Activated B cell treated with CpG ODN at 0.5 μM for 24 hours (primary cell): ENCODE measurements at regions not wholly inside any gene's neighbourhood (a gene's known extent, or its start where the extent isn't known, plus 50 kb on each side); places are given as distances from the start of the nearest gene placed in this dataset.
"Not testable (repeated sequence)": the region's sequence is repeated elsewhere in the genome, so short reads cannot be mapped to it uniquely, and the experiment has no call there.

Source experiments
- ATAC-seq: fragments of 200-7000 bp; cut with Tn5 transposase; one replicate; pipeline ENCODE4 v1.10.0; 2021; ENCODE audit warnings: low read depth, mild to moderate bottlenecking, moderate library complexity
- CTCF ChIA-PET: fragments of 350-600 bp; sonication (Branson Sonifier 250); formaldehyde crosslinking; loops from one replicate; lab custom pipeline; 2021; ENCODE audit warnings: antibody characterized with exemption; lab: Charles Lee
- POLR2A ChIA-PET: fragments of 350-600 bp; sonication (Branson Sonifier 250); formaldehyde crosslinking; loops from one replicate; lab custom pipeline; 2021; ENCODE audit warnings: antibody characterized with exemption; lab: Charles Lee
- DNase-seq: peaks from one replicate; pipeline ENCODE4 v3.0.0; 2022
- H3K27ac Mint-ChIP-seq: one replicate; pipeline ENCODE4 v1.8.0; 2020; ENCODE audit warnings: mixed read lengths
- H3K27me3 Mint-ChIP-seq: one replicate; pipeline ENCODE4 v1.8.0; 2021; ENCODE audit warnings: mixed read lengths
- H3K36me3 Mint-ChIP-seq: one replicate; pipeline ENCODE4 v1.8.0; 2021; ENCODE audit warnings: low read depth, mixed read lengths
- H3K4me1 Mint-ChIP-seq: one replicate; pipeline ENCODE4 v1.8.0; 2021; ENCODE audit warnings: mixed read lengths
- H3K4me3 Mint-ChIP-seq: one replicate; pipeline ENCODE4 v1.8.0; 2020; ENCODE audit warnings: mild to moderate bottlenecking, mixed read lengths
- H3K9me3 Mint-ChIP-seq: one replicate; pipeline ENCODE4 v1.8.0; 2020; ENCODE audit warnings: mixed read lengths
- intact Hi-C: fragments of 100-400 bp; cut with micrococcal nuclease; formaldehyde crosslinking; loops from one replicate; pipeline ENCODE4 v1.15.1; 2024
- TF ChIP-seq, protein P1 (sequence below): fragments of 200-600 bp; IDR thresholded peaks from one replicate; pipeline ENCODE4 v1.8.0; 2022; ENCODE audit warnings: antibody characterized with exemption, mild to moderate bottlenecking

- ATAC-seq: no peak
- no peak for DNase-seq
- H3K27me3 Mint-ChIP-seq: no peaks in the 10 kb centered on the region
- no peak overlapping the region for H3K4me3 Mint-ChIP-seq
- H3K27ac Mint-ChIP-seq: no peak overlapping the region
- TF ChIP-seq, protein P1, sequence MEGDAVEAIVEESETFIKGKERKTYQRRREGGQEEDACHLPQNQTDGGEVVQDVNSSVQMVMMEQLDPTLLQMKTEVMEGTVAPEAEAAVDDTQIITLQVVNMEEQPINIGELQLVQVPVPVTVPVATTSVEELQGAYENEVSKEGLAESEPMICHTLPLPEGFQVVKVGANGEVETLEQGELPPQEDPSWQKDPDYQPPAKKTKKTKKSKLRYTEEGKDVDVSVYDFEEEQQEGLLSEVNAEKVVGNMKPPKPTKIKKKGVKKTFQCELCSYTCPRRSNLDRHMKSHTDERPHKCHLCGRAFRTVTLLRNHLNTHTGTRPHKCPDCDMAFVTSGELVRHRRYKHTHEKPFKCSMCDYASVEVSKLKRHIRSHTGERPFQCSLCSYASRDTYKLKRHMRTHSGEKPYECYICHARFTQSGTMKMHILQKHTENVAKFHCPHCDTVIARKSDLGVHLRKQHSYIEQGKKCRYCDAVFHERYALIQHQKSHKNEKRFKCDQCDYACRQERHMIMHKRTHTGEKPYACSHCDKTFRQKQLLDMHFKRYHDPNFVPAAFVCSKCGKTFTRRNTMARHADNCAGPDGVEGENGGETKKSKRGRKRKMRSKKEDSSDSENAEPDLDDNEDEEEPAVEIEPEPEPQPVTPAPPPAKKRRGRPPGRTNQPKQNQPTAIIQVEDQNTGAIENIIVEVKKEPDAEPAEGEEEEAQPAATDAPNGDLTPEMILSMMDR: no peak
- intact Hi-C loops: no loop called here
- CTCF ChIA-PET: no interaction called here
- H3K4me1 Mint-ChIP-seq: no peaks in the 10 kb centered on the region
- no peaks in the 10 kb centered on the region for H3K36me3 Mint-ChIP-seq
- POLR2A ChIA-PET: no interaction called here
- peaks cover 12% of the 10 kb centered on the region for H3K9me3 Mint-ChIP-seq
Measured at GRCh38 chr2:83109284-83109683, 1349.8 kb downstream of the SUCLG1 start.

- CTCF ChIA-PET: no interaction called here
- no peaks in the 10 kb centered on the region for H3K4me1 Mint-ChIP-seq
Measured at GRCh38 chr2:83106853-83107252, 1352.2 kb downstream of the SUCLG1 start.

DNA sequence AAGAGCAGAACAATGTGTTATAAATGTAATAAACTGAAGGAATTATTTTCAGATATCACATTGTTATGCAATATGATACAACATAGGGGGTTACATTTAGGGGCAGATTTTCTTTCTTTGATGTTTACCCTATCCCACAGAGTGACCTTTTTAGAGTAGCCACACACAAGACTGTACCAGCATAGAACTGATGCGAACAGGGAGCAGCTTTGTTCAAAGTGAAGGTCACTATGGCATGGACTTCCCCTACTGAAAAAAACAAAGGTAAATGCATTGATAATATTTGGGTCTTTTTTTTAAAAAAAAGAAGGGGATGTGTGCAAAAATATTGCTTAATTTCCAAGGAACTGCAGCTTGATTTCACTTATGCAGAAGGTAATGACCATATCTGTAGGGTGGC is 1354.9 kb downstream of the SUCLG1 start:
- Mint-ChIP-seq H3K4me1 (no peaks in the 10 kb centered on the region), H3K4me3 (no peak overlapping the region), H3K9me3 (peaks cover 14% of the 10 kb centered on the region), H3K27ac (no peak overlapping the region), H3K27me3 (no peaks in the 10 kb centered on the region), H3K36me3 (no peaks in the 10 kb centered on the region)
- CTCF ChIA-PET: no interaction called here
- ATAC-seq: no peak
- POLR2A ChIA-PET: no interaction called here
- TF ChIP-seq, protein P1: no peak
- no peak for DNase-seq
- intact Hi-C loops: no loop called here

More at GRCh38 chr2:83106853-83107252, 1352.2 kb downstream of the SUCLG1 start:
- no peak for ATAC-seq
- intact Hi-C loops: no loop called here
- no peak overlapping the region for H3K4me3 Mint-ChIP-seq
- POLR2A ChIA-PET: no interaction called here
- no peaks in the 10 kb centered on the region for H3K27me3 Mint-ChIP-seq
- no peak for DNase-seq
- TF ChIP-seq, protein P1: no peak
- H3K27ac Mint-ChIP-seq: no peak overlapping the region
- peaks cover 12% of the 10 kb centered on the region for H3K9me3 Mint-ChIP-seq
- no peaks in the 10 kb centered on the region for H3K36me3 Mint-ChIP-seq

GRCh38 chr2:83103613-83104012 is 1355.5 kb downstream of the SUCLG1 start:
- H3K4me1 Mint-ChIP-seq: no peaks in the 10 kb centered on the region
- H3K9me3 Mint-ChIP-seq: peaks cover 12% of the 10 kb centered on the region
- CTCF ChIA-PET: no interaction called here
- intact Hi-C loops: no loop called here
- ATAC-seq: no peak
- H3K4me3 Mint-ChIP-seq: no peak overlapping the region
- no peak for DNase-seq
- no peaks in the 10 kb centered on the region for H3K27me3 Mint-ChIP-seq
- H3K36me3 Mint-ChIP-seq: no peaks in the 10 kb centered on the region
- POLR2A ChIA-PET: no interaction called here
- no peak overlapping the region for H3K27ac Mint-ChIP-seq
- TF ChIP-seq, protein P1: no peak

DNA sequence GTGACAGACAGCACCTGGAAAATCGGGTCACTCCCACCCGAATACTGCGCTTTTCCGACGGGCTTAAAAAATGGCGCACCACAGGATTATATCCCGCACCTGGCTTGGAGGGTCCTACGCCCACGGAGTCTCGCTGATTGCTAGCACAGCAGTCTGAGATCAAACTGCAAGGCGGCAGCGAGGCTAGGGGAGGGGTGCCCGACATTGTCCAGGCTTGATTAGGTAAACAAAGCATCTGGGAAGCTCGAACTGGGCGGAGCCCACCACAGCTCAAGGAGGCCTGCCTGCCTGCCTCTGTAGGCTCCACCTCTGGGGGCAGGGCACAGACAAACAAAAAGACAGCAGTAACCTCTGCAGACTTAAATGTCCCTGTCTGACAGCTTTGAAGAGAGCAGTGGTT is 1370.0 kb downstream of the SUCLG1 start:
- H3K4me1 Mint-ChIP-seq, intact Hi-C loops, POLR2A ChIA-PET, ATAC-seq, DNase-seq, H3K27ac Mint-ChIP-seq, H3K36me3 Mint-ChIP-seq, H3K27me3 Mint-ChIP-seq, CTCF ChIA-PET, H3K4me3 Mint-ChIP-seq: not testable (repeated sequence)
- peaks cover 10% of the 10 kb centered on the region for H3K9me3 Mint-ChIP-seq

DNA sequence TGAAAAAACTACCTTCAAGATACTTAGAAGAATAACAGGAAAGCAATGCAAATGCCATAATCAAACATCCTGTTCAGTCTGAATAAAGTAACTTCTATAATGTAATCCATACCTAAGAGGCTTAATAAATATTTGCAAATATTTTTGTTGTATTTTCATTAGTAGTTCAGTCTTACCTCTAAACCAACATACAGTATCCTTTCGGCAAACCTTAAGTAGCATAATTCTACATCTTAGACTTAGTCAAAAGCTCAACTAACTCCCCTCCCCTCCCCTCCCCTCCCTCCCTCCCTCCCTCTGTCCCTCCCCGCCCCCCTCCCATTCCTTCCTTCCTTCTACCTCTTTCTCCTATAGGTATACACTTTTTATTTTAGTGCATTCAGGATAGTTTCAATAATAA is 1373.2 kb downstream of the SUCLG1 start:
- CTCF ChIA-PET: no interaction called here
- POLR2A ChIA-PET: no interaction called here

More for the DNA sequence above, 1373.2 kb downstream of the SUCLG1 start:
- TF ChIP-seq, protein P1: no peak
- Mint-ChIP-seq H3K4me3 (no peak overlapping the region), H3K9me3 (peaks cover 10% of the 10 kb centered on the region), H3K27me3 (no peaks in the 10 kb centered on the region), H3K27ac (no peak overlapping the region), H3K36me3 (no peaks in the 10 kb centered on the region), H3K4me1 (no peaks in the 10 kb centered on the region)
- intact Hi-C loops: no loop called here
- DNase-seq: no peak
- no peak for ATAC-seq
